HUDEP-2 (cell line): ENCODE measurements at regions not wholly inside any gene's neighbourhood (a gene's known extent, or its start where the extent isn't known, plus 50 kb on each side); places are given as distances from the start of the nearest gene placed in this dataset.
"Not testable (repeated sequence)": the region's sequence is repeated elsewhere in the genome, so short reads cannot be mapped to it uniquely, and the experiment has no call there.

Experiments
- DNase-seq, 76 experiments: peaks; one replicate each; lab custom pipeline; 2025; ENCODE audit not compliant: unreplicated experiment in 76 of 76; lab: John Stamatoyannopoulos, UW

GRCh38 chr7:96826089-96826488 lies 116.4 kb upstream of the SEM1 start:
- no peak for DNase-seq

DNA sequence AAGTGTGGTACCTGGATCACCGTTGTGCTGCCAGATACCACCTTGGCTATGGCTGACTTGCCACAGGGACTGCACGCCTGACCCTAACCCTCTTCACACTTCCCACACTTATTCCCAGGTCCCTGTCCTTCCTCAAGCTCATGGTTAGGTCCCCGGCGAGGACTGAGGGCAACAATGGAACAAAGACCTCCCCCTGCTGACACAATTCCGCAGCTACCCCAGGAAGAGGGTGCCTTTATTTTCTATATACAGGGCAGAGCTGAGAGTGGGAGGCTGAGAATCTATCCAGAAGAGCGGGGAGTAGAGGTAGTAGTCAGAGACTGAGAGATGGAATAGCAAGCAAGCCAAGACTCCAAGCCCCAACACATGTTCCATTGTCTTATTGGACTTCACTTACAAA lies 118.1 kb upstream of the SEM1 start:
- DNase-seq = peak in 1 of 76 experiments; percentile 2

DNA sequence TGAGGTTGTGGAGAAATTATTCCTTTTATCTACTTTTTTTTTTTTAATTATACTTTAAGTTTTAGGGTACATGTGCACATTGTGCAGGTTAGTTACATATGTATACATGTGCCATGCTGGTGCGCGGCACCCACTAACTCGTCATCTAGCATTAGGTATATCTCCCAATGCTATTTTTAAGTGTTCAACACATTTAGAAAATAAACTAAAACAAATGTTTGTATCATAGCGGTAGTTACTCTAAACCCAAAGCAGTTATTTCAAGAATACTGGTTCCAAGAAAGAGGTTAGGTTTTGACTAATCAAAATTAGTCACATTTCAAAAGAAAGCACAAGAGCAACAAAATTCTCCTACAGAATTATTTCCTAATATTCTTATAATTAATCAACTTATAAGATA lies 119.5 kb upstream of the SEM1 start:
- DNase-seq = not testable (repeated sequence)

- DNase-seq = no peak
Measured at GRCh38 chr7:96831446-96831845, 121.8 kb upstream of the SEM1 start.

DNA sequence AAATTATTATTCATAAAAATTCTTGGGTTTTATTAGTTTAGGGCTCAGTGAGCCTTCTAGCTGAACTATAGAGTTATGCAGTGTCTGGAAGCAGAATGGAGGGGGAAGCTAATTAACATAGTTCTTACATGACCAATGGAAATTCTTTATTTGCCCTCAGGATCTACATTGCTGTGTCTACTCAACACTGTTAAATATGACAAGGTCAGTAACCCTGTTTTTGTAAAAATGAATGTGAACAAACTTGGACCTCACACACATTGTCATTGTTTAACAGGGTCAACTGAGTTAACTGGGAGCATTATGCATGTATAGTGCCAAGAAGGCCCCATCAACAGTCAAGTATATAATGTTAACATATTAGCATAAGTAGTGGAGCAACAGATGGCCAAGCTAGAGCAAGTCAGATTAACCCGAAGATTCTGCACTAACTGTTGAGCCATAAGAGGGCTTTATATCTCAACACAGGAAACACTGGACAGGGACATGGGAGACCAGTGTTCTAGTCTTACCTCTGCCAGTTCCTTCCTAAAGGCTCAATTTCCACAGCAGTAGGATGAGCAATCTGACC lies 122.5 kb upstream of the SEM1 start:
- no peak for DNase-seq

DNA sequence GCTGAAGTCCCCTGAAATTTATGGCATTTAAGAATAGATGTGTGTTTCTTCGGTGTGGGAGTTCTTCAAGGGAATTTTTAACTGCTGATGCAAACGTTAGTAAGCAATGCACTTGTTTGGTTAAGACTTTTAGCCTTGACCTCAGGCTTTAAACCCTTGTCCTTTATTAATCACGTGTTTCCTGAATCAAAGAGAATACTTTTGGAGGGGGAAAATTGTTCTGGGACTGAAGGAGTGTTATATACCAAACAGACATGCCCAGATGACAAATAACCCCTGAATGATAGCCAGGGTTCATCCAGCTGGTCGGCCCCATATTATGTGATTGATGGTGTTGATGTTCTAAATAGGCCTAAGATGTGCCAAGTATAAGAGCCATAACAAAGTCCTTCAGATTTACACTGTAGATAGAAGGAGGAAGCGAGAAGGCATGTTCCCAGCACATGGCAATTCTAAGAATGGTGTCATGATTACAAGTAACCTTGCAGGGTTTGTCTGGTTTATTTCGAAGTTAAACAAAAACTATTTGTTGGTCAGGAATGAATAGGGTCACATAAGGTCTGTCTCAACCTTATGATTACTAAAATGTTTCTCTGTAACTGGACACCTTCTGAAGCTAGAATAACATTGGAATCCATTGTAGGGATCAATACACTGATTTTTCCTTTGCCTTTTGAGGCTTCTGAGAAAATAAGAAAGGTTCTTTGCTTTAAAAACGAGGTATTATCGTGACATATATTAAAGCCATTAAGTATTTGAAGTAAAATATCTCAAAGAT lies 124.2 kb upstream of the SEM1 start:
- no peak for DNase-seq

GRCh38 chr7:96836456-96836855 lies 126.8 kb upstream of the SEM1 start:
- DNase-seq = no peak

- no peak for DNase-seq
Measured at GRCh38 chr7:96837593-96837992, 127.9 kb upstream of the SEM1 start.

GRCh38 chr7:96838481-96838880 lies 128.8 kb upstream of the SEM1 start:
- no peak for DNase-seq

DNA sequence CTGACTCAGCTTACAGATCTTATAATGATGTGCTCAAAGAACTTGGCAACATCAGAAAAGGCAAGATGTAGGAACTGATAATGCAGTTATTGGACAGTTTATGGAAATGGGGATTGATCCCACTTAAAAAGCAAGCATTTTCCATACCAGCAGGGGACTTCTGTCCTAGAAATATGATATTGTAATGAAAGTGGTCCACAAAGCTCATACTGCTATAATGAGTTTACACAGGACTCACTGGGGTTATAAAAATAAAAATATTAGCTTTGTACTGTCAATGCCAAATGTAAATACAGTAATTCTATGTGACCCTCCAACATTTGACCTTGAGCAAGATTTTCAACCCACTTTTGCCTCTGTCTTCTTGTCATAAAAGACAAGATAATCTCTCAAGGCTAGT lies 145.5 kb upstream of the SEM1 start:
- DNase-seq = no peak

GRCh38 chr7:96855691-96856090 lies 146.0 kb upstream of the SEM1 start:
- no peak for DNase-seq

GRCh38 chr7:96869538-96869937 lies 135.8 kb upstream of the DLX6 start:
- DNase-seq = no peak

- no peak for DNase-seq
Measured at GRCh38 chr7:96870185-96870584, 135.2 kb upstream of the DLX6 start.

DNA sequence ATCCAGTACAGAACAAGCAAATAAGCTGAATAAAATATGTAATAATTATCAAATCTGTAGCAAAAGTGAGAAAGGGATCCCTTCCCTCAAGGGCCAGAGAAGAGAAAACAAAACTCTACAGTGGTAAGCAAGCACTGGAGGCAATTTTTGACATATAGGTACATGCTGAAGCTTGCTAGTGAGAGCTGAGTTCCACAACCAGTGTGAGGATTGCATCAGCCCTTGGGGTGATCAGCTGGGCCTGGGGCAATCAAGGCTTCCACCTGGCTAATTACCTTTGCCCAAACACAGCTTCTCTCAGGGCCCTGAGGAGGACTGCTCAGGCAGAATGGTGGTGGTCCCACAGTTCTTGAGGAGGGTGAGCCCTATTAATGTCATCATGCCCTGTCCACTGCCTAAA lies 134.4 kb upstream of the DLX6 start:
- no peak for DNase-seq

- no peak for DNase-seq
Measured at GRCh38 chr7:96887426-96887825, 117.9 kb upstream of the DLX6 start.

GRCh38 chr7:96899108-96899507 lies 106.2 kb upstream of the DLX6 start:
- no peak for DNase-seq

DNA sequence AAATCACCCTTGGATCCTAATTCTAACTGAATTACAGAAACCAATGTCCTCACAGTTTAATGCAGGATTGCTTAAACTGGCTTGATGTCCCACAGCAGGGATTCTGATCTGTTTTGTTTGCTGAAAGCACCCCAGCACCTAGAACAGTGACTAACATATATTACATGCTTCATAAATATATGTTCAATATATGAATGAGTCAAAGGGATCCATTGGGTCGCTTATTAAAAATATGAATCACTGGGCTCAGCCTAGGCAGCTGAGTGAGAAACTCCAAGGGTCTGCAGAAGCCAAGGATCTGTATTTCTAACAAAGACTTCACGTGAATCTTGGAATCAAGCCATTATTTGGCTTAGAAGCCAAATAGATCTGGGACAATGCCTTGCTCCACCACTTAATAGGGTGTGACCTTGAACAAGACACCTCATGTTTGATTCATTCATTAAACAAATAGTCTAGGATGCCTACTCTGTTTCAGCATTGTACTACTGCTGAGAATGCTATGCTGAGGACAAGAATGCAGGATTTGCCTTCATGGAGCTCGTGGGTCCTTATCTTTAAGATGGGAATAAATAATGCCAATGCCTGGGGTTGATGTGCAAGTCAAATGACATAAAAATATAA lies 103.4 kb upstream of the DLX6 start:
- DNase-seq = no peak

GRCh38 chr7:96903906-96904305 lies 101.4 kb upstream of the DLX6 start:
- no peak for DNase-seq

- no peak for DNase-seq
Measured at GRCh38 chr7:96910486-96910885, 94.9 kb upstream of the DLX6 start.

DNA sequence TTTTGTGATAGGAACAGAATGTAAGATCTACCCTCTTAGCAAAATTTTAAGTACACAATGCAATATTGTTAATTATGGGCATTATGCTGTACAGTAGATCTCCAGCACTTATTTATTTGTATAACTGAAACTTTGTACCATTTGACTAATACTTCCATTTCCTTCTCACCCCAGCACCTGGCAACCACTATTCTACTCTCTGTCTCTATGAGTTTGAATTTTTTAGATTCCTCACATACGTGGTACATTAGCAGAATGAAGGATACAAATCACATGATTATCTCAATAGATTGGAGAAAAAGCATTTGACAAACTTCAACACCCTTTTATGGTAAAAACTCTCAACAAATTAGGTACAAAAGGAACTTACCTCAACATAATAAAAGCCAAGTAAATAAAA lies 90.3 kb upstream of the DLX6 start:
- DNase-seq = no peak

- no peak for DNase-seq
Measured at GRCh38 chr7:96920064-96920463, 85.3 kb upstream of the DLX6 start.

GRCh38 chr7:96920713-96921112 lies 84.6 kb upstream of the DLX6 start:
- no peak for DNase-seq
